Mammary epithelial cell (primary cell): ENCODE measurements at regions not wholly inside any gene's neighbourhood (a gene's known extent, or its start where the extent isn't known, plus 50 kb on each side); places are given as distances from the start of the nearest gene placed in this dataset.

Experiments
- CTCF ChIP-seq, 2 donors: IDR thresholded peaks in 1 of 2; conservative IDR thresholded peaks in 1 of 2; 2 replicates each; pipeline ENCODE4 v1.5.1; 2011 to 2012; ENCODE audit warnings: inconsistent platforms in 2 of 2, low read length in 2 of 2, mild to moderate bottlenecking in 2 of 2, control low read depth in 1 of 2, low read depth in 1 of 2; ENCODE audit not compliant: insufficient read depth in 1 of 2; ENCODE audit errors: extremely low read depth in 1 of 2
- EZH2 ChIP-seq: IDR thresholded peaks from 2 replicates; pipeline ENCODE4 v1.6.1; 2012; ENCODE audit warnings: low read length, inconsistent platforms, borderline replicate concordance

GRCh38 chr6:144515761-144516160 is 230.6 kb downstream of the UTRN start:
- no peak for TF ChIP-seq CTCF (conservative IDR thresholded peaks at IDR 0.05 in 1 of 2, IDR thresholded peaks at IDR 0.05 in 1 of 2; ENCODE audit: extremely low read depth in 1 of 2, insufficient read depth in 1 of 2, low read depth in 1 of 2, low read length in 2 of 2)
- TF ChIP-seq EZH2 = no peak
